Ovary (tissue), 7 donors: ENCODE measurements at regions not wholly inside any gene's neighbourhood (a gene's known extent, or its start where the extent isn't known, plus 50 kb on each side); places are given as distances from the start of the nearest gene placed in this dataset.

Source experiments
- DNase-seq, 5 donors: peaks; one replicate each; pipeline ENCODE4 v3.0.0-alpha.2; 2019 to 2020
- H3K27ac ChIP-seq, 2 donors: fragments of 200-600 bp; one replicate each; pipeline versions ENCODE4 v1.5.1 to v1.8.0; 2019 to 2022
- H3K27me3 ChIP-seq: fragments of 200-600 bp; one replicate; pipeline ENCODE4 v1.8.0; 2022
- H3K36me3 ChIP-seq: fragments of 200-600 bp; sonication (generic); one replicate; pipeline ENCODE4 v1.5.1; 2019
- H3K4me1 ChIP-seq: one replicate; pipeline ENCODE4 v1.8.1; 2013; ENCODE audit warnings: mild to moderate bottlenecking, moderate library complexity; ENCODE audit not compliant: insufficient read depth
- H3K4me3 ChIP-seq: fragments of 200-600 bp; sonication (generic); one replicate; pipeline ENCODE4 v1.5.1; 2017
- H3K9me3 ChIP-seq, 2 donors: fragments of 200-600 bp in 1 of 2; sonication (generic) in 1 of 2; one replicate each; pipeline versions ENCODE4 v1.5.1 to v1.8.1; 2013 to 2019; ENCODE audit warnings: mild to moderate bottlenecking in 1 of 2, moderate library complexity in 1 of 2
- EP300 ChIP-seq: sonication (generic); formaldehyde crosslinking; IDR thresholded peaks from one replicate; pipeline ENCODE4 v1.6.1; 2017; ENCODE audit warnings: antibody characterized with exemption
- POLR2A ChIP-seq: fragments of 450-650 bp; IDR thresholded peaks from one replicate; pipeline ENCODE4 v1.6.1; 2017; ENCODE audit warnings: antibody characterized with exemption, mild to moderate bottlenecking, moderate library complexity
- WGBS, 3 donors: extraction: QIAGEN DNeasy Blood & Tissue Kit in 1 of 3; methylation state at CpG; one replicate each; pipeline versions ENCODE4 v1.1.5 to v1.1.7; 2013 to 2017; 5-methylcytosine and 5-hydroxymethylcytosine counted together
- intact Hi-C, 4 donors: fragments of 100-400 bp; cut with DNase I; formaldehyde crosslinking; loops; one replicate each; pipeline versions ENCODE4 v1.11.0 to v1.15.1; 2022 to 2023
- TF ChIP-seq, protein P1 (sequence below), 3 donors: fragments of 450-650 bp in 2 of 3; fragments of 200-600 bp in 1 of 3; IDR thresholded peaks; one replicate each; pipeline versions ENCODE4 v1.5.1 to v1.8.0; 2016 to 2022; ENCODE audit warnings: antibody characterized with exemption in 3 of 3, mild to moderate bottlenecking in 1 of 3
- donor health status: DM: no; HTN: no; CAD: no; lungs with moderate emphysema.
- donor health status: DM: no; HTN: no; CAD: no.
- donor health status: Bipolar disorder and iron deficiency.
- donor health status: DM: no; HTN: no; CAD: no.
- donor health status: DM: yes; HTN: yes; CAD: no.

DNA sequence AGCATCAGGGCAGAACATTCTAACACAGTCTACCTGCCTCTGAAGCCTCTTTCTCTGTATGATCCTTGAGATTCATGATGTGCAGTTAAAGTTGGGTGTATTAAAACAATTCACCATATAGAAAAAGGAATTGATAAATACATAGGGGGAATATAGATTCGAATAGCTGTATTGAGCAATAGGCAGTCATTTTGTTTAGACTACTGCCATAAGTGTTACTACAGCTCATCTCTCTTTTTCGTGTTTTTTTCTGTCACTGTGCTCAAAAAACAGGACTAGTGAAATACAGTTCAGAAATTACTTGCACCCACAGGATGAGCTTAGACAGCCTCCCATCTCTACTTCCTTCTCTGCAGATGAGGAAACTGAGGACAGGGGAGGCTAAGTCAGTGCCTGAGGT, 144.6 kb upstream of the FBN2 start:
- no peak overlapping the region for H3K4me3 ChIP-seq
- H3K36me3 ChIP-seq: no peaks in the 10 kb centered on the region
- no peak overlapping the region for H3K27ac ChIP-seq
- WGBS, 3 donors: 73 to 86% (median 83%) methylated on average over 2 of the region's 2 CpGs
- H3K27me3 ChIP-seq: no peaks in the 10 kb centered on the region
- peaks cover 1% of the 10 kb centered on the region for H3K4me1 ChIP-seq
- DNase-seq: no peak
- TF ChIP-seq POLR2A (no peak), EP300 (no peak)
- TF ChIP-seq, protein P1, sequence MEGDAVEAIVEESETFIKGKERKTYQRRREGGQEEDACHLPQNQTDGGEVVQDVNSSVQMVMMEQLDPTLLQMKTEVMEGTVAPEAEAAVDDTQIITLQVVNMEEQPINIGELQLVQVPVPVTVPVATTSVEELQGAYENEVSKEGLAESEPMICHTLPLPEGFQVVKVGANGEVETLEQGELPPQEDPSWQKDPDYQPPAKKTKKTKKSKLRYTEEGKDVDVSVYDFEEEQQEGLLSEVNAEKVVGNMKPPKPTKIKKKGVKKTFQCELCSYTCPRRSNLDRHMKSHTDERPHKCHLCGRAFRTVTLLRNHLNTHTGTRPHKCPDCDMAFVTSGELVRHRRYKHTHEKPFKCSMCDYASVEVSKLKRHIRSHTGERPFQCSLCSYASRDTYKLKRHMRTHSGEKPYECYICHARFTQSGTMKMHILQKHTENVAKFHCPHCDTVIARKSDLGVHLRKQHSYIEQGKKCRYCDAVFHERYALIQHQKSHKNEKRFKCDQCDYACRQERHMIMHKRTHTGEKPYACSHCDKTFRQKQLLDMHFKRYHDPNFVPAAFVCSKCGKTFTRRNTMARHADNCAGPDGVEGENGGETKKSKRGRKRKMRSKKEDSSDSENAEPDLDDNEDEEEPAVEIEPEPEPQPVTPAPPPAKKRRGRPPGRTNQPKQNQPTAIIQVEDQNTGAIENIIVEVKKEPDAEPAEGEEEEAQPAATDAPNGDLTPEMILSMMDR (IDR thresholded peaks at IDR 0.05): no peak
- H3K9me3 ChIP-seq: no peaks in the 10 kb centered on the region
- intact Hi-C loops: no loop called here

DNA sequence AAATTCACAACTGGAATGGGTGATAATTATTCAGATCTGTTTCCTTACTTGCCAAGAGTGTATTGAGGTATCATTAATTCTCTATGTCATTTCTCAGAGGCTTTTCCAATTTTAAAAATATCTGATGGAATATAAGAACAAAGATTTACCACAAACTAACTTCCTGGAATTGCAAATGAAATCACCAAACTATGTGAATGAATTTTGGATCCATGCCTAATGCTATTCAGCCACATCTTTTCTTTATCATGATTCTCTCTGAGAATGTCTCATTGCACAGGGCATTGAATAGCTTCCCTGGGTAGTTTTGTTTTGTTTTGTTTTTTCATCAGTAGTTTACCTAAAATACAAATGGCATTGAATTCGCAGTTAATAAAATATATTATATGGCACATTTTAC, 146.9 kb upstream of the FBN2 start:
- intact Hi-C loops: no loop called here
- 85 to 90% (median 88%) methylated on average over 1 of the region's 1 CpG for WGBS, 3 donors
- H3K27me3 ChIP-seq: no peaks in the 10 kb centered on the region
- H3K36me3 ChIP-seq: no peaks in the 10 kb centered on the region
- no peak overlapping the region for H3K27ac ChIP-seq
- H3K9me3 ChIP-seq: no peaks in the 10 kb centered on the region
- no peak overlapping the region for H3K4me3 ChIP-seq
- TF ChIP-seq POLR2A (no peak), EP300 (no peak)
- TF ChIP-seq, protein P1 (IDR thresholded peaks at IDR 0.05): no peak
- H3K4me1 ChIP-seq: peaks cover 1% of the 10 kb centered on the region
- no peak for DNase-seq

DNA sequence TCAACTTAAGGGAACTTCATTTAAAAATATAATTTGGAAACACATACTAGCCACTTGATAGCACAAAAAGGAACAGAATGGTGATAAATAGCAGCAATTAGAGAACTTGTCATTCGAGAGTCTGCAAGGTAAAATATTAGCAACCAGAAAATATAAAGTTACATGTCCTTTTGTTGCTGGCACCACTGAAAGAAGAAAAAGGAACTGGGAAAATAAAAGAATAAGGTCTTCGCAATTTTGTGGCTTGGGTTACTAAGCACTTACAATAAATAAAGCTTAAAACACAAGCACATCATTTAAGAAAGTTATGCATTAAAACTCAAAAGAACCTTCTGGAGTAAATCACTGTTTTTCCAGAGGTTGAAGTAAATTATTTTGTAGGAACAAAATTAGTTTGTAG, 149.9 kb upstream of the FBN2 start:
- H3K27me3 ChIP-seq: no peaks in the 10 kb centered on the region
- no peak overlapping the region for H3K27ac ChIP-seq
- intact Hi-C loops: no loop called here
- no peaks in the 10 kb centered on the region for H3K9me3 ChIP-seq
- no peak overlapping the region for H3K4me3 ChIP-seq
- no peaks in the 10 kb centered on the region for H3K36me3 ChIP-seq
- no peak for DNase-seq
- no peaks in the 10 kb centered on the region for H3K4me1 ChIP-seq
- 74 to 86% (median 81%) methylated on average over 2 of the region's 2 CpGs for WGBS, 3 donors
- TF ChIP-seq, protein P1 (IDR thresholded peaks at IDR 0.05): no peak
- TF ChIP-seq POLR2A: no peak
- no peak for TF ChIP-seq EP300

DNA sequence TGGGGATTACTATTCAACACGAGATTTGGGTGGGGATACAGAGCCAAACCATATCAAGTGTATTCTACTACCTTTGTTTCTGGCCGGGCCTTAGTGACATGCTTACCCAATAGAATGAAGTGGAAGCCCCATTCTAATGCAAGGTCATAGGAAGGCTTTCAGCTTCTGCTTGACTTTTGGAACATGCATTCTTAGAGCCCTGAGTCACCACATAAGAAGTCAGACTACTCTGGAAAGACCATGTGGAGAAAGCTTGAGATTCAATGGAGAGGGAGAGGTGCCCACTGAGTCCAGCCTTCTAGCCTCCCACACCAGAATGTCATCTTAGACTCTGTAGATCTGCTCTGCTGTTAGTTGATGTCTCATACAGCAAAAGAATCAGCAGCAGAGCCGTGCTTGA, 155.7 kb upstream of the FBN2 start:
- intact Hi-C loops: no loop called here
- 82 to 89% (median 87%) methylated on average over 3 of the region's 3 CpGs for WGBS, 3 donors
- TF ChIP-seq EP300: no peak
- TF ChIP-seq, protein P1 (IDR thresholded peaks at IDR 0.05): no peak
- TF ChIP-seq POLR2A: no peak

More for the DNA sequence above, 155.7 kb upstream of the FBN2 start:
- no peak overlapping the region for H3K4me3 ChIP-seq
- DNase-seq: no peak
- no peaks in the 10 kb centered on the region for H3K27me3 ChIP-seq
- no peaks in the 10 kb centered on the region for H3K9me3 ChIP-seq
- no peaks in the 10 kb centered on the region for H3K36me3 ChIP-seq
- H3K4me1 ChIP-seq: no peaks in the 10 kb centered on the region
- H3K27ac ChIP-seq: no peak overlapping the region
